Fibroblast of villous mesenchyme (primary cell): ENCODE measurements at regions not wholly inside any gene's neighbourhood (a gene's known extent, or its start where the extent isn't known, plus 50 kb on each side); places are given as distances from the start of the nearest gene placed in this dataset.

Experiments used
- DNase-seq: peaks from one replicate; pipeline ENCODE4 v3.0.0-alpha.2; 2010; ENCODE audit warnings: low read depth
- H3K4me3 ChIP-seq: 2 replicates; pipeline ENCODE4 v1.5.1; 2011; ENCODE audit warnings: low read depth, mild to moderate bottlenecking, low read length
- TF ChIP-seq, protein P1 (sequence below): IDR thresholded peaks from 2 replicates; pipeline ENCODE4 v1.5.1; 2012; ENCODE audit warnings: low read depth, mild to moderate bottlenecking, low read length; ENCODE audit not compliant: insufficient read depth

DNA sequence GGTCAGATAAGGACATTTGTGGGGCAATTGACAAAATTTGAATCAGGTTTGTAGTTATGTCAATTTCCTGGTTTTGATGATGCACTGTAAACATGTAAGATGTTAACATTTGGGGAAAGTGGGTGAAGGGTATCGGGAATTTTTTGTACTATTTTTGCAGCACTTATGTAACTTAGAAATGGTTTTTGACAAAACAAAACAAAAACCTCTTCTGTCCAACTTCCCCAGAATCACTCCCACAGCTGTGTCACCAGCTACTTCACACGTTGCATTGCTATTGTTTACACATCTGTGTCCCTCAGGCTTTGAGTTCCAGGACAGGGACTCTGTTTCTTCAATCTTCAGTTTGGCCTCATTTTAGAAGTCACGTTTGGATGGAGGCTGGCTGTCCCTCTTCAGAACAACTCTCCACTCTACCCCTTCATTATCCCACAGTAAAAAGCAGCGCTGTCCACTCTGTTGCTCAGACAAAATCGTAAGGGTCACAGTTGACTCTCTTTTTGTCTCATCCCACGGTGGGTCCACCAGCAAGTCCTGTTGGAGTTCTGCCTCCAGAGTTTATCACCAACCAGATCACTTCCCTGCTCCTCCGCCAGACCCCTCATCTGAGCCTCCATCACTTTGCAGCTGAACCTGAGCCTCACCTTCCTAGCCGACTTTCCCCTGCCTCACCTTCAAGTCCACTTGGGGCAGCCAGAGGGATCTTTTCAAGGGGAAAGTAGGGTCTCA is 63.2 kb downstream of the NENF start:
- TF ChIP-seq, protein P1, sequence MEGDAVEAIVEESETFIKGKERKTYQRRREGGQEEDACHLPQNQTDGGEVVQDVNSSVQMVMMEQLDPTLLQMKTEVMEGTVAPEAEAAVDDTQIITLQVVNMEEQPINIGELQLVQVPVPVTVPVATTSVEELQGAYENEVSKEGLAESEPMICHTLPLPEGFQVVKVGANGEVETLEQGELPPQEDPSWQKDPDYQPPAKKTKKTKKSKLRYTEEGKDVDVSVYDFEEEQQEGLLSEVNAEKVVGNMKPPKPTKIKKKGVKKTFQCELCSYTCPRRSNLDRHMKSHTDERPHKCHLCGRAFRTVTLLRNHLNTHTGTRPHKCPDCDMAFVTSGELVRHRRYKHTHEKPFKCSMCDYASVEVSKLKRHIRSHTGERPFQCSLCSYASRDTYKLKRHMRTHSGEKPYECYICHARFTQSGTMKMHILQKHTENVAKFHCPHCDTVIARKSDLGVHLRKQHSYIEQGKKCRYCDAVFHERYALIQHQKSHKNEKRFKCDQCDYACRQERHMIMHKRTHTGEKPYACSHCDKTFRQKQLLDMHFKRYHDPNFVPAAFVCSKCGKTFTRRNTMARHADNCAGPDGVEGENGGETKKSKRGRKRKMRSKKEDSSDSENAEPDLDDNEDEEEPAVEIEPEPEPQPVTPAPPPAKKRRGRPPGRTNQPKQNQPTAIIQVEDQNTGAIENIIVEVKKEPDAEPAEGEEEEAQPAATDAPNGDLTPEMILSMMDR: no peak
- peak; percentile 11 for DNase-seq
- no peak overlapping the region for H3K4me3 ChIP-seq

DNA sequence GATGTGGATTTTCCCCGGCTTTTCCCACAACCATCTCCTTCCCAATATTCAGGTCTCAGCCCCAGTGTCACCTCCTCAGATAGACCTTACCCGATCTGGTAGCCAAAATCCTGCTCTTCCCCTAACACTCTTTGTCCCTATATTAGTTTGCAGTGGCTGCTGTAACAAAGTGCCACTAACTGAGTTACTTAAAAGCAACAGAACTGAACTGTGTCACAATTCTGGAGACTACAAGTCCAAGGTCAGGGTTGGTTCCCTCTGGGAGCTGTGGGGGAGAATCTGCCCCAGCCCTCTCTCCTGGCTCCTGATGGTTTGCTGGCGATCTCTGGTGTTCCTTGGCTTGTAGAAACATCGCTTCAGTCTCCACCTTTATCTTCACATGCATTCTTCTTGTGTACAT is 64.0 kb downstream of the NENF start:
- TF ChIP-seq, protein P1: no peak
- H3K4me3 ChIP-seq: no peak overlapping the region
- no peak for DNase-seq

DNA sequence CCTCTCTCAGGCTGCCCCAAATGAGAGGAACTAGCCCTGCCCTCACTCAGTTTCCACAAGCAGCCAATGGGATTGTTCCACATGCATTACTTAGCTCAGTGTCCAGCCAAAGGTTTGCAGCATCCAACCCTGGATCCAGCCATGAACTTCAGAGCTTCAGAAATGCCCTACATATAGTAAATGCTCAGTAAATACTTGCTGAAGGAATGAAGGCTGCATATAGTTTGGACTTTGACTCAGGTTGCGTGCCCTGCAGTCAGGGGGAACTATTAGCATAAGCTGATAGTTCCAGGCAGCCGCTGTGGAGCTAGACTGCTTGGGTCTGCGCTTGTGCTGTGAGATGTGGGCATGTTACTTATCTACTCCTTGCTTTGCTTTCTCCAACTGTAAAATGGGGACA is 64.8 kb downstream of the NENF start:
- TF ChIP-seq, protein P1: no peak
- no peak for DNase-seq
- H3K4me3 ChIP-seq: no peak overlapping the region

DNA sequence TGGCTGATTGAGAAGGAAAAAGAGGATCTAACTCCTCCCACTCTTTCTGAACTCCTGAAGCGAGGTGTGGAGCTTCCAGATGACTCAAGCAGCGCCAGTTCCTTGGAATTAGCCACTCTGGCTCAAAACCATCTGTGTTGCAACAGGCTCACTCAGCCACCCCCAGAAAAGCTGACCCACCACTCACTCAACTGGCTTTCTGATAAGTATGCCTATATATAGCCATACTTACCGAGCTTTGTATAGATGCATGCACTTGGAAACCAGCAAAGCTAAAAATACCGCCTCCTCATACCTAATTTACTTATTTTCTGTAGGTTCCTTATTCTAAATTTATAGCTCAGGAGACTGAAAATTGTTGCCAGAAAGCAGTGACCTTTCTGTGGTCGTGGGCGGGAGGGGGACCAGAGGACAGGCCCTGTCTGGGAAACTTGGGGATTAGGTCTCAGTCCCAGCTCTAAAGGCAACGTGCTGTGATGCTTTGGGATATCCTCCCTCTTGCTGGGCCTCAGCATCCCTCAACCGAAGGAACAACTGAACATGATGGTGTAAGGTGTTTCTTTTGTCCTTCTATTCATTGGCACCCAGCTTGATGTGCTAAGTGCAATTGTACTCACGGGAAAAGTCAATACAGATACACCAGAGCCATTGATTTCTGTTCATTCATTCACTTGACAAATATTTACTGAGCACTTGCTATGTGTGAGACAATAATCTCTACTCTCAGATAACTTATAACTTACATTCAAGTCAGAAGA is 65.7 kb downstream of the NENF start:
- DNase-seq: peak; percentile 77
- no peak overlapping the region for H3K4me3 ChIP-seq

DNA sequence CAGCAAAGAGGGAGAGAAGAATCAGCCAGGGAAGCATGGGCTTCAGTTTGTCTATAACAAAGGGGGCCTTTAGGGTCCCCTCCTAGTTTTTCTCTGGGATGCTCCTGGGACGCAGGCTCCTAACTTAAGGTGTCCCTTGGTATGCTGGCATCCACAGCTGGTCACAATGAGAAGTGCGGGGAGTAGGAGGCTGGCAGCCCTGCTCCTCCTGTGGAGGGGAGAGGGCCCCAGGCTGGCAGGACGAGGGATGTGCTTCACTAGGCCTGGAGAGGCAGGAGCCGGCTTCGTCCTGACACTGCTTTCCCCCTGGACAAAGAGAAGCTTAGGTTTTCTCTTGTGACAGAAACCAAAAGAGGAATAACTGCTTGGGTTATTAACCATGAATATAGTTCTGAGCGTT is 67.6 kb downstream of the NENF start:
- DNase-seq: no peak
- no peak overlapping the region for H3K4me3 ChIP-seq
- TF ChIP-seq, protein P1: no peak

More for the DNA sequence above, 65.7 kb downstream of the NENF start:
- TF ChIP-seq, protein P1: no peak

DNA sequence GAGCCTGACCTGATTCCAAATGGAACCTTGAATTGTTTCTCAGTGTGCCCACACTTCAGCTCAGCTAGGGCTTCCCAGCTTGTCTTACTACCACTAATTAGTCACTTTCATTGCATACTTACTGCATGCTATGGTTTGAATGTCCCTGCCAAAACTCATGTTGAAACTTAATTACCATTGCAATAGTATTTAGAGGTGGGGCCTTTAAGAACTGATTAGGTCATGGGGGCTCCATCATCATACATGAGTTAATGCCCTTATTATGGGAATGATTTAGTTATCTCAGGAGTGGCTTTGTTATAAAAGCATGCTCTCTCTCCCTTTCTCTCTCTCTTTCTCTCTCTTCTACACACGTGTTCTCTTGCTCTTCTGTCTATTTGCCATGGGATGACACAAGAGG is 68.3 kb downstream of the NENF start:
- TF ChIP-seq, protein P1: no peak
- no peak overlapping the region for H3K4me3 ChIP-seq
- no peak for DNase-seq
